GM13977 (cell line): ENCODE measurements at regions not wholly inside any gene's neighbourhood (a gene's known extent, or its start where the extent isn't known, plus 50 kb on each side); places are given as distances from the start of the nearest gene placed in this dataset.
"Not testable (repeated sequence)": the region's sequence is repeated elsewhere in the genome, so short reads cannot be mapped to it uniquely, and the experiment has no call there.

Source experiments
- DNase-seq: peaks from one replicate; pipeline ENCODE4 v3.0.0; 2012; ENCODE audit warnings: low spot score
- CTCF ChIP-seq: IDR thresholded peaks from 2 replicates; pipeline ENCODE4 v1.5.1; 2012; ENCODE audit warnings: mild to moderate bottlenecking, control low read depth; ENCODE audit not compliant: insufficient read depth; ENCODE audit errors: extremely low read depth, missing control alignments
- in situ Hi-C: fragments of 300-500 bp; cut with MboI; formaldehyde crosslinking; loops from one replicate; pipeline ENCODE4 v1.12.0; 2022; ENCODE audit warnings: low sequenced_read_pairs, low pct_unique_long_range_greater_than_20kb, mixed read lengths, inconsistent platforms; ENCODE audit not compliant: unreplicated experiment

DNA sequence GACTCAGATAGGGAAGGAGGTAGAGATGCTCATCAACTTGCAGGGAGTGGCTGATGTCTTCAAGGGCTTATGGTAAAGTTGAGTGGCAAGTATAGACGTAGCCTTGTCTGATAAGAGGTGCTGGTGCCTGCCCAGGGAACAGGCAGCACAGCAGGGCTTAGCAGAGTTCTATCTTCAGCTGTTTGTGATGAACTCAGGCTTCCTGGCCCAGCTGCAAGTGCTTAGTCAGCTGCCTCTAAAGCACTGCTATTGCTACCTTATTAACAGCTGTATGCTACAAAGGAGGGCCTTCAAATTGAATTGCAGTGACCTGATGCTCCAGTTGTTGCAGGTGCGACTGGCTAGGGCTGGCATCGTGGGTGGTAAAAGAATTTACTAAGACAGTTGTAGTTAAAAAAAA, 82.1 kb downstream of the TSN start:
- no peak for TF ChIP-seq CTCF
- in situ Hi-C loops, result no loop called here
- DNase-seq, result no peak

- no peak for TF ChIP-seq CTCF
- in situ Hi-C loops, result no loop called here
- DNase-seq, result no peak
Measured at GRCh38 chr2:121838551-121838950, 83.1 kb downstream of the TSN start.

- in situ Hi-C loops, result no loop called here
- no peak for DNase-seq
- no peak for TF ChIP-seq CTCF
Measured at GRCh38 chr2:121839584-121839983, 84.1 kb downstream of the TSN start.

GRCh38 chr2:121849236-121849635, 93.8 kb downstream of the TSN start:
- DNase-seq, result no peak
- in situ Hi-C loops, result no loop called here
- no peak for TF ChIP-seq CTCF

- in situ Hi-C loops, DNase-seq: not testable (repeated sequence)
Measured at GRCh38 chr2:121853149-121853548, 97.7 kb downstream of the TSN start.

- in situ Hi-C loops, result no loop called here
- no peak for DNase-seq
- TF ChIP-seq CTCF, result no peak
Measured at GRCh38 chr2:121855510-121855909, 100.1 kb downstream of the TSN start.

DNA sequence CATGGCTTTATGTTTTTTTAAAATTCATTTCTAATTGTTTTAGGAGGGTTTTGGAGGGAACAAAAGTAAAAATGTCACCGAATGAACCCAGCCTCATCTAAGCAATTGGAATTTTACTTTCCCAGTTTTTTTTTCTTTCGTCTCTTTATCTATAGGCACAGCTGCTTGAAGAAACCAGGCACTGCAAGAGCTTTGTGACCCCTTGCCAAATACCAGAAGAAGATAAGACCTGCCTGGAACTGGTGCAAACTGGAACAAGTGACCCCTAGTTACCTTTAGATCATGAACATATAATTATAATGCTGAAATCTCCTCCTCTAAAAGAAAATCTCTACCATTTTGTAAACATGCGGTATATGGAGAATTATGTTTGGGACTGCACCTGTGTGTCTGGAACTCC, 100.9 kb downstream of the TSN start:
- in situ Hi-C loops, result no loop called here
- TF ChIP-seq CTCF, result no peak
- no peak for DNase-seq
